ENCODE measurements at regions not wholly inside any gene's neighbourhood (a gene's known extent, or its start where the extent isn't known, plus 50 kb on each side); places are given as distances from the start of the nearest gene placed in this dataset.

GRCh38 chr1:55418208-55419000, 203.2 kb upstream of the USP24 start:
- H3K4me1 Mint-ChIP-seq: no peaks in the 10 kb centered on the region
- H3K27ac Mint-ChIP-seq: no peak overlapping the region
- H3K9me3 Mint-ChIP-seq: peaks cover 2% of the 10 kb centered on the region
- ATAC-seq: no peak
- H3K27me3 Mint-ChIP-seq: peaks cover 20% of the 10 kb centered on the region
- H3K36me3 Mint-ChIP-seq: no peaks in the 10 kb centered on the region
- no peak overlapping the region for H3K4me3 Mint-ChIP-seq

DNA sequence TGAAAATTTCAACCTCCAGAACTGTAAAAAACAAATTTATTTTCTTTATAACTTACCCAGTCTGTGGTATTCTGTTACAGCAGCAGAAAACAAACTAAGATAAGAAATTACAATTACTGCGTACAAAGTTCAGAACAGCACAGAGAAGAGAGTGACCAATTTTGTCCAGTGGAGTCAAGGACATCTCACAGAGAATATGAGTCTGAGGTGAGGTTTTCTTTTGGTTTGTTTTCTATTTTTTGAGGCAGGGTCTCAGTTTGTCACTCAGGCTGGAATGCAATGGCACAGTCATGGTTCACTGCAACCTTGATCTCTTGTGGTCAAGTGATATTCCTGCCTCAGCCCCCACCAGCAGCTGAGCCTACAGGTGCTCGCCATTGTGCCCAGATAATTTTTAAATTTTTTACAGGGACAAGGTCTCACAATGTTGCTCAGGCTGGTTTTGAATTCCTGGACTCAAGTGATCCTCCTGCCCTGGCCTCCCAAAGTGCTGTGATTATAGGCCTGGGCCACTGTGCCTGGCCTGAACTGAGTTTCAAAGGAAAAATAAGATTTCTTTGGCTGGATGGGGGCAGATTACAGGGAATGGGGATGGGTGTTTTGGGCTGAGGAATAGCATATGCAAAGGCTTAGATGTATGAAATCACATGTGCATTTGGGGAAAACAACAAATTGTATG, 201.1 kb upstream of the USP24 start:
- Mint-ChIP-seq H3K27ac (no peak overlapping the region), H3K27me3 (peaks cover 20% of the 10 kb centered on the region), H3K4me3 (no peak overlapping the region), H3K36me3 (no peaks in the 10 kb centered on the region), H3K4me1 (no peaks in the 10 kb centered on the region), H3K9me3 (peaks cover 6% of the 10 kb centered on the region)
- ATAC-seq: no peak

DNA sequence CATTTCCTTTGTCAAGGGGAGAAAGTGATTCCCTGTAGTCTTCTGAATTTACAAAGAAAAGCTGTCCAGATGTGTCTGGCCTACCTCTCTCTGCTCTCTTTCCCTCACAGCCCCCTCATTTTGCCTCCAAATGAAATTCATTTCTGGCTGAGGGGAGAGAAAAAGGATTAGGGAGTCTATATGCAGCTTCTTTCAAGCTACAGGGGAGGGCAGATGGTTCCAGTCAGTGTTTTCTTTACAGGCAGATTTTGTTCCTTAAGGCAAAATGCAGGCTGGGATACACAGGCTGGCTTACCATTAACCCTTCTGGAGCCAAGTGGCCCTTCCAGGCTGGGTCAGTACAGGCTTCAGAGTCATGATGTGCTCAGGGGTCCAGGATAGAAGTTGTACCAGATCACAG, 198.1 kb upstream of the USP24 start:
- H3K27me3 Mint-ChIP-seq: peaks cover 20% of the 10 kb centered on the region
- H3K4me1 Mint-ChIP-seq: no peaks in the 10 kb centered on the region

GRCh38 chr1:55412060-55412459, 196.9 kb upstream of the USP24 start:
- no peak overlapping the region for H3K4me3 Mint-ChIP-seq
- H3K36me3 Mint-ChIP-seq: no peaks in the 10 kb centered on the region
- ATAC-seq: no peak
- H3K27ac Mint-ChIP-seq: no peak overlapping the region
- H3K27me3 Mint-ChIP-seq: peaks cover 8% of the 10 kb centered on the region
- H3K4me1 Mint-ChIP-seq: no peaks in the 10 kb centered on the region
- H3K9me3 Mint-ChIP-seq: peaks cover 6% of the 10 kb centered on the region

More for the DNA sequence above, 198.1 kb upstream of the USP24 start:
- no peak overlapping the region for H3K27ac Mint-ChIP-seq
- no peak for ATAC-seq
- H3K4me3 Mint-ChIP-seq: no peak overlapping the region
- H3K9me3 Mint-ChIP-seq: peaks cover 6% of the 10 kb centered on the region
- H3K36me3 Mint-ChIP-seq: no peaks in the 10 kb centered on the region

DNA sequence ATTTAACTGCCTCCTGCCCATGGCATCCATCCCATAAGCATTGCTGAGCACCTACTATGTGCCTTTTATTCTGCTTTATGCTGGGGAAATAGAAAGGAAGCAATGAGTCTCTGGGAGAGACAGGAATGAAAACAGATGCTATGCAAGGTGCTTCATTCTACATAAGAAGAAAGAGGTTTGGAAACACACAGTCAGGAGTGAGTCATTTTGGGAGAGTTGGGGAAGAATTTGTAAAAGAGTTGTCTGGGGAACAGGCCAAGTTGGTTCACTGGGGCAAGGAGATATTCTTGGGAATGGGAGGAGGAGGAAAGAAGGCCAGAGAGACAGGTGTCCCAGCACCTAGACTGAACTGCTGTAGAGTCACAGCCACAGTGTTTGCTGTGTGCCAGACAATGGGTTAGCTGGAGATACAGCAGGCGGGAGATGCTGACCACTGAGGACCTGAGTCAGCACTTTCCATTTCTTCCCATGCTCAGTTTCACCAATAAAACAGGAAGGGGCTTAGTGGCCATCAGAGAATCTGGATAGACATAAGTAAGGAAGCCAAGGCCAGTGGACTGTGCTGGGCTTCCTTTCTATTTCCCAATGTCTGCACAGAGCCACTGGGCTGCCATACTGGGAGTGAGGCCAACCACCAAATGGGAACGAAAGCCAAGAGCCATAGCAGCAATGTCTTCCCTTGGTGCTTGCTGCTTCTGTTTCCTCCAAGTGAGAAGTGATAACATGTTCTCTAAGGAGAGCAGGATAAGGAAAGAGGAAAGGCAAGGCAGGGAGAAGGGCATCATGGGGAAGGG, 187.7 kb upstream of the USP24 start:
- H3K27ac Mint-ChIP-seq: no peak overlapping the region
- H3K27me3 Mint-ChIP-seq: peaks cover 46% of the 10 kb centered on the region
- no peaks in the 10 kb centered on the region for H3K36me3 Mint-ChIP-seq
- no peak overlapping the region for H3K4me3 Mint-ChIP-seq
- no peak for ATAC-seq
- H3K9me3 Mint-ChIP-seq: peaks cover 5% of the 10 kb centered on the region
- no peaks in the 10 kb centered on the region for H3K4me1 Mint-ChIP-seq

GRCh38 chr1:55402142-55402541, 187.0 kb upstream of the USP24 start:
- H3K27me3 Mint-ChIP-seq: peaks cover 48% of the 10 kb centered on the region
- no peaks in the 10 kb centered on the region for H3K36me3 Mint-ChIP-seq
- no peak for ATAC-seq
- H3K4me1 Mint-ChIP-seq: no peaks in the 10 kb centered on the region
- peaks cover 5% of the 10 kb centered on the region for H3K9me3 Mint-ChIP-seq
- no peak overlapping the region for H3K27ac Mint-ChIP-seq
- no peak overlapping the region for H3K4me3 Mint-ChIP-seq

DNA sequence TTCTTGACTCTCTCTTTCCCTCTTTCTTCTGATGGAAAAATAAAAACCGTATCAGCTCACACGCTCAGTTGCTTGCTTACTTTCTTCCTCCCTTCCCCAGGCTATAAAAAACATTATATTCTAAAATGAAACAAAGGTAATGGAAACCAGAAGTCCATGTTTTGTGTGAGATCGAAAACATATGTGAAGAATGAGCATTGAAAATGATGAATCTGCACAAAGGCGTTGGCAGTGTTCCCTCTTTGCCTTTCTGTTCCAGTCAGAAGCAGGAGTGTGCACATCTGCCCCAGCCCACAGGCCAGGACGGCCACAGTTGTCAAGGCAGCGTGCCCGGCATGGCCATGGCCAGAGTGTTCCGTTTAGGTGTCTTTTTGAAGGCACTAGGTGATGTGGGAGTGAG, 185.3 kb upstream of the USP24 start:
- H3K4me1 Mint-ChIP-seq: no peaks in the 10 kb centered on the region
- H3K36me3 Mint-ChIP-seq: no peaks in the 10 kb centered on the region
- peaks cover 55% of the 10 kb centered on the region for H3K27me3 Mint-ChIP-seq

DNA sequence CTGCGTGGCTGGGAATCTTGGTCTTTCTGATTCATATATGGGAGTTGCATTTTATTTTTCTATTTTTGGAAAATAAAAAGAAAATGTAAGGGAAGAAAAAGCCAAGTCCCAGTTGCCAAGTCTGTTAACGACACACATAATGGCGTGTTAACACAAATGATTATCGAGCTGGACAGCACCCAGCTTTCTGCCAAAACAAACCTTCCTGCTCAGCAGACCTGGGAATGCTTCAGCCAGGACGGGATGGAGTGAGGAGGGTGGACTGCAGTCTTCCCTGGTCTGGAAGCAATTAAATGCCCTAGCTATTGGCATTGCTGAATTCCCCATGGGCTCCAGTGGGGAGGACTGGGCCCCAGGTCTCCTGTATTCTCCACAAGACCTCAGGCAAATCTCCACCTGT, 184.2 kb upstream of the USP24 start:
- H3K4me1 Mint-ChIP-seq: no peaks in the 10 kb centered on the region
- H3K4me3 Mint-ChIP-seq: no peak overlapping the region

More for the DNA sequence above, 185.3 kb upstream of the USP24 start:
- H3K4me3 Mint-ChIP-seq: no peak overlapping the region
- no peak overlapping the region for H3K27ac Mint-ChIP-seq
- peaks cover 3% of the 10 kb centered on the region for H3K9me3 Mint-ChIP-seq
- no peak for ATAC-seq

GRCh38 chr1:55396381-55396891, 181.3 kb upstream of the USP24 start:
- Mint-ChIP-seq H3K36me3 (no peaks in the 10 kb centered on the region), H3K27ac (no peak overlapping the region)

More for the DNA sequence above, 184.2 kb upstream of the USP24 start:
- no peak for ATAC-seq
- H3K36me3 Mint-ChIP-seq: no peaks in the 10 kb centered on the region
- H3K9me3 Mint-ChIP-seq: no peaks in the 10 kb centered on the region
- H3K27ac Mint-ChIP-seq: no peak overlapping the region
- peaks cover 45% of the 10 kb centered on the region for H3K27me3 Mint-ChIP-seq

DNA sequence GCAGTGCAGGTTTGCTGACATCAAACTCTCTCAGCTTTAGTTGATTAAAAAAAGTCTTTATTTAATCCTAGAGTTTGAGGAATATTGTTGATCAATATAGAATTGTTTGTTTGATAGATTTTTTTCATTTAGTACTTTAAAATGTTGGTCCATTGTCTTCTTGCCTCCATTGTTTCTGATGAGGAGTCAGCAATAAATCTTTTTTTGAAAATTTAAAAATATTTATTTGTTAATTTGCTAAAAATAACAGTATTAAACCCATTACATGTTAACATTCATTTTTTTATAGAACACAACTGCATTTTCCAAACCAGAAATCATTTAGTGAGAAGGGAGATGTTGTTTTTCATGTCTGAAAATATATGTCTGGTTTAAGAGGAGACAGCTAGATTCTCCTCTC, 173.8 kb upstream of the USP24 start:
- no peaks in the 10 kb centered on the region for H3K4me1 Mint-ChIP-seq
- no peak overlapping the region for H3K4me3 Mint-ChIP-seq
- H3K27ac Mint-ChIP-seq: no peak overlapping the region
- no peaks in the 10 kb centered on the region for H3K36me3 Mint-ChIP-seq
- H3K9me3 Mint-ChIP-seq: no peaks in the 10 kb centered on the region
- H3K27me3 Mint-ChIP-seq: peaks cover 29% of the 10 kb centered on the region
- ATAC-seq: no peak

More at GRCh38 chr1:55396381-55396891, 181.3 kb upstream of the USP24 start:
- peaks cover 39% of the 10 kb centered on the region for H3K27me3 Mint-ChIP-seq
- H3K4me3 Mint-ChIP-seq: no peak overlapping the region
- H3K4me1 Mint-ChIP-seq: no peaks in the 10 kb centered on the region
- no peaks in the 10 kb centered on the region for H3K9me3 Mint-ChIP-seq
- ATAC-seq: no peak

DNA sequence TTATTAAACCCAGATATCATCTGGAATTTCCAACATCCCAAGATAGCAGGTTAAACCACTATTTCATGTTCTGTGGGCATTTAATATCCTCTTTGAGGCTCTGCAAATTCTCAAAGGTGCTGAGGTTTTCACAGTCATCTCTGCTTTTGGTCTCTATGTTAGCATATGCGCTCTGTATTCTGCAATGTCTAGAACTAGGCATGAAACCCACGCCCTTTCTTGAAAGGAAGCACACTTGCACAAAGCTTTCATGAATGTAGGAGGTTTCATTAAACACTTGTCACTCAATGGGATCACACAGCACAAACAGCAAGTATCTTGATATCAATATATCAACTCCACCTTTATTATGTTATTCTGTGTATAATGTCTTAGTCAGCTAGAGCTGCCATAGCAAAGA, 172.0 kb upstream of the USP24 start:
- H3K27me3 Mint-ChIP-seq: peaks cover 12% of the 10 kb centered on the region

GRCh38 chr1:55386456-55386855, 171.3 kb upstream of the USP24 start:
- Mint-ChIP-seq H3K4me1 (no peaks in the 10 kb centered on the region), H3K9me3 (no peaks in the 10 kb centered on the region), H3K27ac (no peak overlapping the region), H3K4me3 (no peak overlapping the region), H3K27me3 (peaks cover 11% of the 10 kb centered on the region), H3K36me3 (no peaks in the 10 kb centered on the region)
- ATAC-seq: no peak

More for the DNA sequence above, 172.0 kb upstream of the USP24 start:
- Mint-ChIP-seq H3K9me3 (no peaks in the 10 kb centered on the region), H3K36me3 (no peaks in the 10 kb centered on the region), H3K4me3 (no peak overlapping the region), H3K4me1 (no peaks in the 10 kb centered on the region), H3K27ac (no peak overlapping the region)
- ATAC-seq: no peak

DNA sequence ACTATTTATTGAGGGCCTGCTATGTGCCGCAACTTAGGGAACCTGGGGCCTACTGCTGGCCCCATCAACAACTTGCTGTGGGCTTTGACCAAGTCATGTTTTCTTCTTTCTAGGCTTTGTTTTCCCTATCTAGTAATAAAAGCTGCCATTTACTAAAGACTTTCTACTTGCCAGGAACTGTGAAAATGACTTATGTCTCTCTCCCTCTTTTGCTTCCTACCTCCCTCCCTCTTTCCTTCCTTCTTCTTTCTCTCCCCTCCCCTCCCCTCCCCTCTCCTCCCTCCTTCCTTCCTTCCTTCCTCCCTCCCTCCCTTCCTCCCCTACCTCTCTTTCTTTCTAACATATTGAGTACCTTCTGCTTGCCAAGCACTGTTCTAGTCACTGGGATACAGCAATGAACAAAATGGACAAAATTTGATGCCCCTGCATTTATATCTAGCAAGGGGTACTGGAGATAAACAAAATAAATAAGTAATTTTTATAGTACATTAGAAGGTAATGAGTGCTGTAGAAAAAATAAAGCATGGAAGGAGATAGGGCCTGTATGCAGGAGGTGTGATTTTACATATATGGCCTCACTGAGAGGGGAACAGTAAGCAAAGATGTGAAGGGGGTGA, 170.3 kb upstream of the USP24 start:
- Mint-ChIP-seq H3K4me3 (no peak overlapping the region), H3K4me1 (no peaks in the 10 kb centered on the region), H3K36me3 (no peaks in the 10 kb centered on the region), H3K9me3 (no peaks in the 10 kb centered on the region), H3K27ac (no peak overlapping the region), H3K27me3 (peaks cover 4% of the 10 kb centered on the region)
- no peak for ATAC-seq

- Mint-ChIP-seq H3K4me3 (no peak overlapping the region), H3K9me3 (no peaks in the 10 kb centered on the region), H3K36me3 (no peaks in the 10 kb centered on the region), H3K27me3 (no peaks in the 10 kb centered on the region), H3K27ac (no peak overlapping the region), H3K4me1 (no peaks in the 10 kb centered on the region)
- ATAC-seq: no peak
Observed at GRCh38 chr1:55384637-55385036, 169.5 kb upstream of the USP24 start.

- Mint-ChIP-seq H3K27me3 (no peaks in the 10 kb centered on the region), H3K4me3 (no peak overlapping the region), H3K4me1 (no peaks in the 10 kb centered on the region), H3K27ac (no peak overlapping the region), H3K9me3 (no peaks in the 10 kb centered on the region), H3K36me3 (no peaks in the 10 kb centered on the region)
- no peak for ATAC-seq
Observed at GRCh38 chr1:55382806-55383305, 167.7 kb upstream of the USP24 start.
